ENCODE measurements at regions not wholly inside any gene's neighbourhood (a gene's known extent, or its start where the extent isn't known, plus 50 kb on each side); places are given as distances from the start of the nearest gene placed in this dataset.

- H3K27ac ChIP-seq = no peak overlapping the region
- TF ChIP-seq CTCF (IDR thresholded peaks at IDR 0.05) = no peak
- ATAC-seq (no peak), DNase-seq (no peak)
- H3K4me3 ChIP-seq = no peak overlapping the region
- intact Hi-C loops (cut with DNase I) = no loop called here
- no peaks in the 10 kb centered on the region for H3K36me3 ChIP-seq
- peaks cover 38% of the 10 kb centered on the region for H3K27me3 ChIP-seq (ENCODE audit: low read depth)
- H3K9me3 ChIP-seq = no peaks in the 10 kb centered on the region
- no peaks in the 10 kb centered on the region for H3K4me1 ChIP-seq
Observed at GRCh38 chr6:168372889-168373288, 53.3 kb upstream of the DACT2 start.

- H3K27ac ChIP-seq = no peak overlapping the region
- no peaks in the 10 kb centered on the region for H3K9me3 ChIP-seq
- ATAC-seq (no peak), DNase-seq (no peak)
- no peaks in the 10 kb centered on the region for H3K36me3 ChIP-seq
- intact Hi-C loops (cut with DNase I) = no loop called here
- peaks cover 38% of the 10 kb centered on the region for H3K27me3 ChIP-seq (ENCODE audit: low read depth)
- no peak overlapping the region for H3K4me3 ChIP-seq
- H3K4me1 ChIP-seq = no peaks in the 10 kb centered on the region
- TF ChIP-seq CTCF (IDR thresholded peaks at IDR 0.05) = no peak
Observed at GRCh38 chr6:168373389-168373788, 53.8 kb upstream of the DACT2 start.

GRCh38 chr6:168374051-168374502 lies 54.5 kb upstream of the DACT2 start:
- Histone ChIP-seq H3K9me3 (no peaks in the 10 kb centered on the region), H3K4me1 (no peaks in the 10 kb centered on the region), H3K36me3 (no peaks in the 10 kb centered on the region), H3K27me3 (ENCODE audit: low read depth) (peaks cover 34% of the 10 kb centered on the region), H3K4me3 (no peak overlapping the region), H3K27ac (no peak overlapping the region)
- ATAC-seq (no peak), DNase-seq (no peak)
- no peak for TF ChIP-seq CTCF (IDR thresholded peaks at IDR 0.05)
- intact Hi-C loops (cut with DNase I) = no loop called here

- Histone ChIP-seq H3K4me3 (no peak overlapping the region), H3K4me1 (no peaks in the 10 kb centered on the region), H3K36me3 (no peaks in the 10 kb centered on the region), H3K27ac (no peak overlapping the region), H3K27me3 (ENCODE audit: low read depth) (peaks cover 32% of the 10 kb centered on the region), H3K9me3 (no peaks in the 10 kb centered on the region)
- DNase-seq (no peak), ATAC-seq (no peak)
- no peak for TF ChIP-seq CTCF (IDR thresholded peaks at IDR 0.05)
- intact Hi-C loops (cut with DNase I) = no loop called here
Observed at GRCh38 chr6:168374541-168375071, 55.0 kb upstream of the DACT2 start.

- intact Hi-C loops (cut with DNase I) = no loop called here
- no peaks in the 10 kb centered on the region for H3K9me3 ChIP-seq
- H3K36me3 ChIP-seq = no peaks in the 10 kb centered on the region
- DNase-seq (peak; percentile 20), ATAC-seq (no peak)
- H3K27me3 ChIP-seq (ENCODE audit: low read depth) = peaks cover 17% of the 10 kb centered on the region
- TF ChIP-seq CTCF (IDR thresholded peaks at IDR 0.05) = no peak
- H3K27ac ChIP-seq = no peak overlapping the region
- no peak overlapping the region for H3K4me3 ChIP-seq
- no peaks in the 10 kb centered on the region for H3K4me1 ChIP-seq
Observed at GRCh38 chr6:168376120-168376519, 56.5 kb upstream of the DACT2 start.

All from lower lobe of right lung (tissue), 2 donors.